ENCODE measurements at regions not wholly inside any gene's neighbourhood (a gene's known extent, or its start where the extent isn't known, plus 50 kb on each side); places are given as distances from the start of the nearest gene placed in this dataset.
"Not testable (repeated sequence)": the region's sequence is repeated elsewhere in the genome, so short reads cannot be mapped to it uniquely, and the experiment has no call there.

- Histone ChIP-seq H3K27ac (ENCODE audit: extremely low read depth, low read depth, low read length) (no peak overlapping the region), H3K4me3 (ENCODE audit: low read depth, low read length) (no peak overlapping the region), H3K4me1 (ENCODE audit: control insufficient read depth, insufficient read depth, low read length) (no peaks in the 10 kb centered on the region), H3K36me3 (ENCODE audit: control insufficient read depth in 2 of 2, insufficient read depth in 1 of 2, low read length in 2 of 2) (no peaks in the 10 kb centered on the region), H3K9me3 (ENCODE audit: control insufficient read depth, insufficient read depth, low read depth, low read length) (no peaks in the 10 kb centered on the region)
- ChIA-PET CTCF (no interaction called here), POLR2A (interaction anchor here (0.7 kb wide), 1 partner anchor 780 kb away, joined by 5 read pairs; no protein-coding TSS in a partner anchor)
- TF ChIP-seq ZNF623 (tag by site-specific recombination; IDR thresholded peaks at IDR 0.05) = 0 out of 2 replicates have a peak, but pooled peaks have one; percentile 21
- TF ChIP-seq ZNF792 (tag by site-specific recombination; IDR thresholded peaks at IDR 0.05) = no peak
- TF ChIP-seq YY1 (tag by site-specific recombination; IDR thresholded peaks at IDR 0.05) = no peak
Observed at GRCh38 chr2:54038835-54039234, 68.0 kb upstream of the PSME4 start.

DNA sequence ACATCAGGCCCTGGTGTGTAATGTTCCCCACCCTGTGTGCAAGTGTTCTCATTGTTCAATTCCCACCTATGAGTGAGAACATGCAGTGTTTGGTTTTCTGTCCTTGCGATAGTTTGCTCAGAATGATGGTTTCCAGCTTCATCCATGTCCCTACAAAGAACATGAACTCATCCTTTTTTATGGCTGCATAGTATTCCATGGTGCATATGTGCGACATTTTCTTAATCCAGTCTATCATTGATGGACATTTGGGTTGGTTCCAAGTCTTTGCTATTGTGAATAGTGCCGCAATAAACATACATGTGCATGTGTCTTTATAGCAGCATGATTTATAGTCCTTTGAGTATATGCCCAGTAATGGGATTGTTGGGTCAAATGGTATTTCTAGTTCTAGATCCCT is 60.5 kb upstream of the PSME4 start:
- CTCF ChIA-PET, POLR2A ChIA-PET: not testable (repeated sequence)

DNA sequence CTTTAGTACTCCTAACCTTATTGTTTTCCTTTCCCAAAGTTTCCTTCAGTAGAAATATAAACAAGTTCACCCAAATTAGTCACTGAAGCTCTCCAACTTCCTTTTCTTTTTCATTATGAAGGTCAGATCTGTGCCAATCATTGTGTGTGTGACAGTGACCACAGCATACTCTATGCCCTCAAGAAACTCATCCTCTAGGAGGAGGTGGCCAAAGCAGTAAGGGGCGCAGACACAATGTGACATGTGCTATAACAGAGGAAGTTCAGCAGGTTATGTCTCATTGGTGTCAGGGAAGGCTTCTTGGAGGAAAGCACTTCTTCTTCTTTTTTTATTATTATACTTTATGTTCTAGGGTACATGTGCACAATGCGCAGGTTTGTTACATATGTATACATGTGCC is 60.0 kb upstream of the PSME4 start:
- no peaks in the 10 kb centered on the region for H3K4me1 ChIP-seq (ENCODE audit: control insufficient read depth, insufficient read depth, low read length)
- ChIA-PET CTCF (interaction anchor here (0.7 kb wide), 1 partner anchor 21 kb away, joined by 3 read pairs; no protein-coding TSS in a partner anchor), POLR2A (no interaction called here)
- TF ChIP-seq, protein P1, sequence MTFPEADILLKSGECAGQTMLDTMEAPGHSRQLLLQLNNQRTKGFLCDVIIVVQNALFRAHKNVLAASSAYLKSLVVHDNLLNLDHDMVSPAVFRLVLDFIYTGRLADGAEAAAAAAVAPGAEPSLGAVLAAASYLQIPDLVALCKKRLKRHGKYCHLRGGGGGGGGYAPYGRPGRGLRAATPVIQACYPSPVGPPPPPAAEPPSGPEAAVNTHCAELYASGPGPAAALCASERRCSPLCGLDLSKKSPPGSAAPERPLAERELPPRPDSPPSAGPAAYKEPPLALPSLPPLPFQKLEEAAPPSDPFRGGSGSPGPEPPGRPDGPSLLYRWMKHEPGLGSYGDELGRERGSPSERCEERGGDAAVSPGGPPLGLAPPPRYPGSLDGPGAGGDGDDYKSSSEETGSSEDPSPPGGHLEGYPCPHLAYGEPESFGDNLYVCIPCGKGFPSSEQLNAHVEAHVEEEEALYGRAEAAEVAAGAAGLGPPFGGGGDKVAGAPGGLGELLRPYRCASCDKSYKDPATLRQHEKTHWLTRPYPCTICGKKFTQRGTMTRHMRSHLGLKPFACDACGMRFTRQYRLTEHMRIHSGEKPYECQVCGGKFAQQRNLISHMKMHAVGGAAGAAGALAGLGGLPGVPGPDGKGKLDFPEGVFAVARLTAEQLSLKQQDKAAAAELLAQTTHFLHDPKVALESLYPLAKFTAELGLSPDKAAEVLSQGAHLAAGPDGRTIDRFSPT (tag by site-specific recombination; IDR thresholded peaks at IDR 0.05) = no peak
- TF ChIP-seq ZNF416 (tag by site-specific recombination; IDR thresholded peaks at IDR 0.05) = no peak
- no peak overlapping the region for H3K4me3 ChIP-seq (ENCODE audit: low read depth, low read length)
- H3K27ac ChIP-seq (ENCODE audit: extremely low read depth, low read depth, low read length) = no peak overlapping the region
- no peaks in the 10 kb centered on the region for H3K9me3 ChIP-seq (ENCODE audit: control insufficient read depth, insufficient read depth, low read depth, low read length)
- no peaks in the 10 kb centered on the region for H3K36me3 ChIP-seq (ENCODE audit: control insufficient read depth in 2 of 2, insufficient read depth in 1 of 2, low read length in 2 of 2)

More for the DNA sequence above, 60.5 kb upstream of the PSME4 start:
- not testable (repeated sequence) for H3K27ac ChIP-seq (ENCODE audit: extremely low read depth, low read depth, low read length); H3K4me1 ChIP-seq (ENCODE audit: control insufficient read depth, insufficient read depth, low read length); H3K9me3 ChIP-seq (ENCODE audit: control insufficient read depth, insufficient read depth, low read depth, low read length); H3K36me3 ChIP-seq (ENCODE audit: control insufficient read depth in 2 of 2, insufficient read depth in 1 of 2, low read length in 2 of 2); H3K4me3 ChIP-seq (ENCODE audit: low read depth, low read length)
- peak; percentile 68 for TF ChIP-seq ZNF146 (tag by site-specific recombination; IDR thresholded peaks at IDR 0.05)

GRCh38 chr2:54030396-54030741 is 59.6 kb upstream of the PSME4 start:
- Histone ChIP-seq H3K9me3 (ENCODE audit: control insufficient read depth, insufficient read depth, low read depth, low read length) (no peaks in the 10 kb centered on the region), H3K27ac (ENCODE audit: extremely low read depth, low read depth, low read length) (0 out of 2 replicates have a peak overlapping the region, but pooled peaks have one; percentile 17), H3K4me1 (ENCODE audit: control insufficient read depth, insufficient read depth, low read length) (no peaks in the 10 kb centered on the region), H3K36me3 (ENCODE audit: control insufficient read depth in 2 of 2, insufficient read depth in 1 of 2, low read length in 2 of 2) (no peaks in the 10 kb centered on the region), H3K4me3 (ENCODE audit: low read depth, low read length) (no peak overlapping the region)
- CTCF ChIA-PET = interaction anchor here (0.7 to 1.6 kb wide), 2 partner anchors 22 to 100 kb away, joined by 3 to 5 read pairs; no protein-coding TSS in a partner anchor
- POLR2A ChIA-PET = no interaction called here
- TF ChIP-seq ZNF843 (tag by site-specific recombination; IDR thresholded peaks at IDR 0.05) (no peak), TSHZ1 (tag by site-specific recombination; IDR thresholded peaks at IDR 0.05; ENCODE audit: borderline replicate concordance) (no peak), ZNF677 (tag by site-specific recombination; IDR thresholded peaks at IDR 0.05) (no peak), ZNF19 (tag by site-specific recombination; IDR thresholded peaks at IDR 0.05; ENCODE audit: low read depth) (no peak), ZNF138 (tag by site-specific recombination; IDR thresholded peaks at IDR 0.05; ENCODE audit: borderline replicate concordance) (no peak), ZNF664 (tag by site-specific recombination; IDR thresholded peaks at IDR 0.05) (no peak), ZNF311 (tag by site-specific recombination; IDR thresholded peaks at IDR 0.05; ENCODE audit: borderline replicate concordance) (no peak), KLF16 (tag by site-specific recombination; IDR thresholded peaks at IDR 0.05) (no peak)
- TF ChIP-seq, protein P2, sequence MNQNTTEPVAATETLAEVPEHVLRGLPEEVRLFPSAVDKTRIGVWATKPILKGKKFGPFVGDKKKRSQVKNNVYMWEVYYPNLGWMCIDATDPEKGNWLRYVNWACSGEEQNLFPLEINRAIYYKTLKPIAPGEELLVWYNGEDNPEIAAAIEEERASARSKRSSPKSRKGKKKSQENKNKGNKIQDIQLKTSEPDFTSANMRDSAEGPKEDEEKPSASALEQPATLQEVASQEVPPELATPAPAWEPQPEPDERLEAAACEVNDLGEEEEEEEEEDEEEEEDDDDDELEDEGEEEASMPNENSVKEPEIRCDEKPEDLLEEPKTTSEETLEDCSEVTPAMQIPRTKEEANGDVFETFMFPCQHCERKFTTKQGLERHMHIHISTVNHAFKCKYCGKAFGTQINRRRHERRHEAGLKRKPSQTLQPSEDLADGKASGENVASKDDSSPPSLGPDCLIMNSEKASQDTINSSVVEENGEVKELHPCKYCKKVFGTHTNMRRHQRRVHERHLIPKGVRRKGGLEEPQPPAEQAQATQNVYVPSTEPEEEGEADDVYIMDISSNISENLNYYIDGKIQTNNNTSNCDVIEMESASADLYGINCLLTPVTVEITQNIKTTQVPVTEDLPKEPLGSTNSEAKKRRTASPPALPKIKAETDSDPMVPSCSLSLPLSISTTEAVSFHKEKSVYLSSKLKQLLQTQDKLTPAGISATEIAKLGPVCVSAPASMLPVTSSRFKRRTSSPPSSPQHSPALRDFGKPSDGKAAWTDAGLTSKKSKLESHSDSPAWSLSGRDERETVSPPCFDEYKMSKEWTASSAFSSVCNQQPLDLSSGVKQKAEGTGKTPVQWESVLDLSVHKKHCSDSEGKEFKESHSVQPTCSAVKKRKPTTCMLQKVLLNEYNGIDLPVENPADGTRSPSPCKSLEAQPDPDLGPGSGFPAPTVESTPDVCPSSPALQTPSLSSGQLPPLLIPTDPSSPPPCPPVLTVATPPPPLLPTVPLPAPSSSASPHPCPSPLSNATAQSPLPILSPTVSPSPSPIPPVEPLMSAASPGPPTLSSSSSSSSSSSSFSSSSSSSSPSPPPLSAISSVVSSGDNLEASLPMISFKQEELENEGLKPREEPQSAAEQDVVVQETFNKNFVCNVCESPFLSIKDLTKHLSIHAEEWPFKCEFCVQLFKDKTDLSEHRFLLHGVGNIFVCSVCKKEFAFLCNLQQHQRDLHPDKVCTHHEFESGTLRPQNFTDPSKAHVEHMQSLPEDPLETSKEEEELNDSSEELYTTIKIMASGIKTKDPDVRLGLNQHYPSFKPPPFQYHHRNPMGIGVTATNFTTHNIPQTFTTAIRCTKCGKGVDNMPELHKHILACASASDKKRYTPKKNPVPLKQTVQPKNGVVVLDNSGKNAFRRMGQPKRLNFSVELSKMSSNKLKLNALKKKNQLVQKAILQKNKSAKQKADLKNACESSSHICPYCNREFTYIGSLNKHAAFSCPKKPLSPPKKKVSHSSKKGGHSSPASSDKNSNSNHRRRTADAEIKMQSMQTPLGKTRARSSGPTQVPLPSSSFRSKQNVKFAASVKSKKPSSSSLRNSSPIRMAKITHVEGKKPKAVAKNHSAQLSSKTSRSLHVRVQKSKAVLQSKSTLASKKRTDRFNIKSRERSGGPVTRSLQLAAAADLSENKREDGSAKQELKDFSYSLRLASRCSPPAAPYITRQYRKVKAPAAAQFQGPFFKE (tag by site-specific recombination; IDR thresholded peaks at IDR 0.05; ENCODE audit: borderline replicate concordance) = no peak
- TF ChIP-seq, protein P3, sequence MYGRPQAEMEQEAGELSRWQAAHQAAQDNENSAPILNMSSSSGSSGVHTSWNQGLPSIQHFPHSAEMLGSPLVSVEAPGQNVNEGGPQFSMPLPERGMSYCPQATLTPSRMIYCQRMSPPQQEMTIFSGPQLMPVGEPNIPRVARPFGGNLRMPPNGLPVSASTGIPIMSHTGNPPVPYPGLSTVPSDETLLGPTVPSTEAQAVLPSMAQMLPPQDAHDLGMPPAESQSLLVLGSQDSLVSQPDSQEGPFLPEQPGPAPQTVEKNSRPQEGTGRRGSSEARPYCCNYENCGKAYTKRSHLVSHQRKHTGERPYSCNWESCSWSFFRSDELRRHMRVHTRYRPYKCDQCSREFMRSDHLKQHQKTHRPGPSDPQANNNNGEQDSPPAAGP (tag by site-specific recombination; IDR thresholded peaks at IDR 0.05) = no peak

Measured in HEK293 (cell line).